HEK293 (cell line): ENCODE measurements at regions not wholly inside any gene's neighbourhood (a gene's known extent, or its start where the extent isn't known, plus 50 kb on each side); places are given as distances from the start of the nearest gene placed in this dataset.

Experiments
- CTCF ChIP-seq: fragments of 450-650 bp; formaldehyde crosslinking; IDR thresholded peaks from 2 replicates; pipeline ENCODE4 v1.5.1; 2016; ENCODE audit warnings: missing biosample characterization, missing genetic modification characterization
- EGR2 ChIP-seq: fragments of 450-650 bp; formaldehyde crosslinking; IDR thresholded peaks from 2 replicates; pipeline ENCODE4 v1.5.1; 2016; ENCODE audit warnings: low read depth, missing biosample characterization, missing genetic modification characterization
- KLF1 ChIP-seq: fragments of 450-650 bp; formaldehyde crosslinking; IDR thresholded peaks from 2 replicates; pipeline ENCODE4 v1.5.1; 2016; ENCODE audit warnings: missing biosample characterization, missing genetic modification characterization
- KLF9 ChIP-seq: fragments of 450-650 bp; formaldehyde crosslinking; IDR thresholded peaks from 2 replicates; pipeline ENCODE4 v1.5.1; 2016; ENCODE audit warnings: missing biosample characterization, missing genetic modification characterization, low read depth
- MZF1 ChIP-seq: fragments of 450-650 bp; formaldehyde crosslinking; IDR thresholded peaks from 2 replicates; pipeline ENCODE4 v1.5.1; 2017; ENCODE audit warnings: missing biosample characterization, missing genetic modification characterization, borderline replicate concordance
- PATZ1 ChIP-seq: fragments of 450-650 bp; formaldehyde crosslinking; IDR thresholded peaks from 2 replicates; pipeline ENCODE4 v1.5.1; 2016; ENCODE audit warnings: missing biosample characterization, missing genetic modification characterization
- REST ChIP-seq: fragments of 450-650 bp; formaldehyde crosslinking; IDR thresholded peaks from 2 replicates; pipeline ENCODE4 v1.5.1; 2016; ENCODE audit warnings: missing biosample characterization, missing genetic modification characterization
- SP2 ChIP-seq: fragments of 450-650 bp; formaldehyde crosslinking; IDR thresholded peaks from 2 replicates; pipeline ENCODE4 v1.5.1; 2016; ENCODE audit warnings: missing biosample characterization, missing genetic modification characterization
- SP3 ChIP-seq: fragments of 450-650 bp; formaldehyde crosslinking; IDR thresholded peaks from 2 replicates; pipeline ENCODE4 v1.5.1; 2016; ENCODE audit warnings: missing biosample characterization, missing genetic modification characterization
- ZFHX2 ChIP-seq: fragments of 450-650 bp; formaldehyde crosslinking; conservative IDR thresholded peaks from 2 replicates; pipeline ENCODE4 v1.5.1; 2016; ENCODE audit warnings: missing biosample characterization, missing genetic modification characterization
- ZNF274 ChIP-seq, 2 experiments: fragments of 200-500 bp in 1 of 2; fragments of 450-650 bp in 1 of 2; sonication (Bioruptor generic) in 1 of 2; formaldehyde crosslinking in 1 of 2; IDR thresholded peaks; 2 replicates each; pipeline versions ENCODE4 v1.5.1 to v1.6.1; 2014 to 2016; ENCODE audit warnings: borderline replicate concordance in 1 of 2, inconsistent platforms in 1 of 2, low read length in 1 of 2, missing biosample characterization in 1 of 2, missing genetic modification characterization in 1 of 2
- ZNF280D ChIP-seq: fragments of 450-650 bp; formaldehyde crosslinking; IDR thresholded peaks from 2 replicates; pipeline ENCODE4 v1.5.1; 2016; ENCODE audit warnings: missing biosample characterization, missing genetic modification characterization
- ZNF645 ChIP-seq: fragments of 450-650 bp; formaldehyde crosslinking; IDR thresholded peaks from 2 replicates; pipeline ENCODE4; 2016; ENCODE audit warnings: missing biosample characterization, missing genetic modification characterization
- ZNF791 ChIP-seq: fragments of 450-650 bp; formaldehyde crosslinking; IDR thresholded peaks from 2 replicates; pipeline ENCODE4 v1.5.1; 2016; ENCODE audit warnings: missing biosample characterization, missing genetic modification characterization

- TF ChIP-seq ZNF645 (tag by site-specific recombination) (no peak), SP2 (tag by site-specific recombination) (no peak), CTCF (tag by site-specific recombination) (no peak), KLF1 (no peak), ZNF274 (IDR thresholded peaks at IDR 0.05; ENCODE audit: low read length) (no peak), ZNF274 (tag by site-specific recombination; IDR thresholded peaks at IDR 0.05; ENCODE audit: borderline replicate concordance) (no peak), EGR2 (tag by site-specific recombination) (no peak), ZNF280D (no peak), PATZ1 (tag by site-specific recombination) (no peak), KLF9 (tag by site-specific recombination) (no peak), SP3 (tag by site-specific recombination) (no peak), REST (tag by site-specific recombination) (no peak), ZFHX2 (tag by site-specific recombination) (no peak), ZNF791 (tag by site-specific recombination) (no peak), MZF1 (tag by site-specific recombination) (no peak)
These were observed 292.9 kb upstream of the MSX2 start for GRCh38 chr5:174431504-174431903.
